ENCODE measurements at regions not wholly inside any gene's neighbourhood (a gene's known extent, or its start where the extent isn't known, plus 50 kb on each side); places are given as distances from the start of the nearest gene placed in this dataset.

DNA sequence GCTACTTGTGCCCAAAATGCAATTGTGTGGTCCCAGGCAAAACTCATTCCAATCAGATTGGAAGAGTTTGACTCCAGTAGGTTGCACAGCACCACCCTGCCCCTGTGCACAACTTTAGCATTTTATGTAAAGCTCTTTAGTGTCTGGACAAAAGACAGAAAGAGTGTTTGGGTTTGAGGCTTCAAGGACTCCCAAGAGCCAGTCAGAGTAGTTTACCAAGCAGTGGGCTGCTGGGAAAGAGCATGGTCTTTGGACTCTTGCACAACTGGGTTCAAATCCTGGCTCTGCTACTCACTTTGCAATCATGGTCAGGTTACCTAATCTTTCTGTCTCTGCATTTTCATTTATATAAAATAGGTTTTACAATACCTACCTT is 75.8 kb upstream of the UMPS start (continued):
- TF ChIP-seq, protein P1, sequence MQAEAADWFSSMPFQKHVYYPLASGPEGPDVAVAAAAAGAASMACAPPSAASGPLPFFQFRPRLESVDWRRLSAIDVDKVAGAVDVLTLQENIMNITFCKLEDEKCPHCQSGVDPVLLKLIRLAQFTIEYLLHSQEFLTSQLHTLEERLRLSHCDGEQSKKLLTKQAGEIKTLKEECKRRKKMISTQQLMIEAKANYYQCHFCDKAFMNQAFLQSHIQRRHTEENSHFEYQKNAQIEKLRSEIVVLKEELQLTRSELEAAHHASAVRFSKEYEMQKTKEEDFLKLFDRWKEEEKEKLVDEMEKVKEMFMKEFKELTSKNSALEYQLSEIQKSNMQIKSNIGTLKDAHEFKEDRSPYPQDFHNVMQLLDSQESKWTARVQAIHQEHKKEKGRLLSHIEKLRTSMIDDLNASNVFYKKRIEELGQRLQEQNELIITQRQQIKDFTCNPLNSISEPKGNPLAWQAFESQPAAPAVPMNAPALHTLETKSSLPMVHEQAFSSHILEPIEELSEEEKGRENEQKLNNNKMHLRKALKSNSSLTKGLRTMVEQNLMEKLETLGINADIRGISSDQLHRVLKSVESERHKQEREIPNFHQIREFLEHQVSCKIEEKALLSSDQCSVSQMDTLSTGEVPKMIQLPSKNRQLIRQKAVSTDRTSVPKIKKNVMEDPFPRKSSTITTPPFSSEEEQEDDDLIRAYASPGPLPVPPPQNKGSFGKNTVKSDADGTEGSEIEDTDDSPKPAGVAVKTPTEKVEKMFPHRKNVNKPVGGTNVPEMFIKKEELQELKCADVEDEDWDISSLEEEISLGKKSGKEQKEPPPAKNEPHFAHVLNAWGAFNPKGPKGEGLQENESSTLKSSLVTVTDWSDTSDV (CRISPR knock-in tag; IDR thresholded peaks at IDR 0.05) = no peak
- TF ChIP-seq ZSCAN25 (CRISPR knock-in tag; IDR thresholded peaks at IDR 0.05) (no peak), NCOR1 (IDR thresholded peaks at IDR 0.05; ENCODE audit: borderline replicate concordance, low read length) (peak; percentile 98), REXO4 (CRISPR knock-in tag; IDR thresholded peaks at IDR 0.05; ENCODE audit: borderline replicate concordance) (no peak), POLR2AphosphoS2 (IDR thresholded peaks at IDR 0.05; ENCODE audit: low read depth, low read length) (no peak), TBX3 (IDR thresholded peaks at IDR 0.05; ENCODE audit: borderline replicate concordance) (no peak), ZNF788 (CRISPR knock-in tag; IDR thresholded peaks at IDR 0.05; ENCODE audit: borderline replicate concordance) (no peak), ZNF562 (CRISPR knock-in tag; IDR thresholded peaks at IDR 0.05; ENCODE audit: borderline replicate concordance) (no peak), ZNF251 (CRISPR knock-in tag; IDR thresholded peaks at IDR 0.05) (no peak), ZNF253 (CRISPR knock-in tag; IDR thresholded peaks at IDR 0.05; ENCODE audit: borderline replicate concordance) (no peak), NKX3-1 (CRISPR knock-in tag; IDR thresholded peaks at IDR 0.05) (no peak), ZNF75D (CRISPR knock-in tag; IDR thresholded peaks at IDR 0.05; ENCODE audit: borderline replicate concordance) (no peak), ZNF329 (CRISPR knock-in tag; IDR thresholded peaks at IDR 0.05; ENCODE audit: low read depth) (no peak), CREM (IDR thresholded peaks at IDR 0.05) (peak; percentile 55; the same call in 1 of the 2 replicates), CREM (CRISPR knock-in tag; IDR thresholded peaks at IDR 0.05) (no peak), FIP1L1 (IDR thresholded peaks at IDR 0.05; ENCODE audit: borderline replicate concordance, insufficient read depth, low read depth, low read length) (no peak), SMARCC2 (IDR thresholded peaks at IDR 0.05) (no peak), ZMAT3 (CRISPR knock-in tag; conservative IDR thresholded peaks at IDR 0.05) (0 out of 2 replicates have a peak, but pooled peaks have one; percentile 55), HMG20A (CRISPR knock-in tag; IDR thresholded peaks at IDR 0.05; ENCODE audit: borderline replicate concordance) (peak; percentile 79), HNRNPL (IDR thresholded peaks at IDR 0.05; ENCODE audit: low read depth, low read length) (no peak), ZBTB3 (CRISPR knock-in tag; IDR thresholded peaks at IDR 0.05; ENCODE audit: borderline replicate concordance, low read depth) (no peak), SSRP1 (CRISPR knock-in tag; IDR thresholded peaks at IDR 0.05) (no peak), ZNF138 (CRISPR knock-in tag; IDR thresholded peaks at IDR 0.05; ENCODE audit: low read depth) (no peak)
- TF ChIP-seq, protein P2, sequence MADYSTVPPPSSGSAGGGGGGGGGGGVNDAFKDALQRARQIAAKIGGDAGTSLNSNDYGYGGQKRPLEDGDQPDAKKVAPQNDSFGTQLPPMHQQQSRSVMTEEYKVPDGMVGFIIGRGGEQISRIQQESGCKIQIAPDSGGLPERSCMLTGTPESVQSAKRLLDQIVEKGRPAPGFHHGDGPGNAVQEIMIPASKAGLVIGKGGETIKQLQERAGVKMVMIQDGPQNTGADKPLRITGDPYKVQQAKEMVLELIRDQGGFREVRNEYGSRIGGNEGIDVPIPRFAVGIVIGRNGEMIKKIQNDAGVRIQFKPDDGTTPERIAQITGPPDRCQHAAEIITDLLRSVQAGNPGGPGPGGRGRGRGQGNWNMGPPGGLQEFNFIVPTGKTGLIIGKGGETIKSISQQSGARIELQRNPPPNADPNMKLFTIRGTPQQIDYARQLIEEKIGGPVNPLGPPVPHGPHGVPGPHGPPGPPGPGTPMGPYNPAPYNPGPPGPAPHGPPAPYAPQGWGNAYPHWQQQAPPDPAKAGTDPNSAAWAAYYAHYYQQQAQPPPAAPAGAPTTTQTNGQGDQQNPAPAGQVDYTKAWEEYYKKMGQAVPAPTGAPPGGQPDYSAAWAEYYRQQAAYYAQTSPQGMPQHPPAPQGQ (CRISPR knock-in tag; IDR thresholded peaks at IDR 0.05; ENCODE audit: borderline replicate concordance) = no peak
- TF ChIP-seq, protein P3, sequence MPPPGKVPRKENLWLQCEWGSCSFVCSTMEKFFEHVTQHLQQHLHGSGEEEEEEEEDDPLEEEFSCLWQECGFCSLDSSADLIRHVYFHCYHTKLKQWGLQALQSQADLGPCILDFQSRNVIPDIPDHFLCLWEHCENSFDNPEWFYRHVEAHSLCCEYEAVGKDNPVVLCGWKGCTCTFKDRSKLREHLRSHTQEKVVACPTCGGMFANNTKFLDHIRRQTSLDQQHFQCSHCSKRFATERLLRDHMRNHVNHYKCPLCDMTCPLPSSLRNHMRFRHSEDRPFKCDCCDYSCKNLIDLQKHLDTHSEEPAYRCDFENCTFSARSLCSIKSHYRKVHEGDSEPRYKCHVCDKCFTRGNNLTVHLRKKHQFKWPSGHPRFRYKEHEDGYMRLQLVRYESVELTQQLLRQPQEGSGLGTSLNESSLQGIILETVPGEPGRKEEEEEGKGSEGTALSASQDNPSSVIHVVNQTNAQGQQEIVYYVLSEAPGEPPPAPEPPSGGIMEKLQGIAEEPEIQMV (CRISPR knock-in tag; IDR thresholded peaks at IDR 0.05; ENCODE audit: low read depth) = no peak
- TF ChIP-seq, protein P4, sequence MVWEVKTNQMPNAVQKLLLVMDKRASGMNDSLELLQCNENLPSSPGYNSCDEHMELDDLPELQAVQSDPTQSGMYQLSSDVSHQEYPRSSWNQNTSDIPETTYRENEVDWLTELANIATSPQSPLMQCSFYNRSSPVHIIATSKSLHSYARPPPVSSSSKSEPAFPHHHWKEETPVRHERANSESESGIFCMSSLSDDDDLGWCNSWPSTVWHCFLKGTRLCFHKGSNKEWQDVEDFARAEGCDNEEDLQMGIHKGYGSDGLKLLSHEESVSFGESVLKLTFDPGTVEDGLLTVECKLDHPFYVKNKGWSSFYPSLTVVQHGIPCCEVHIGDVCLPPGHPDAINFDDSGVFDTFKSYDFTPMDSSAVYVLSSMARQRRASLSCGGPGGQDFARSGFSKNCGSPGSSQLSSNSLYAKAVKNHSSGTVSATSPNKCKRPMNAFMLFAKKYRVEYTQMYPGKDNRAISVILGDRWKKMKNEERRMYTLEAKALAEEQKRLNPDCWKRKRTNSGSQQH (CRISPR knock-in tag; IDR thresholded peaks at IDR 0.05; ENCODE audit: low read depth) = no peak

Measured in HepG2 (cell line).